IMR-90 (cell line): ENCODE measurements at regions not wholly inside any gene's neighbourhood (a gene's known extent, or its start where the extent isn't known, plus 50 kb on each side); places are given as distances from the start of the nearest gene placed in this dataset.

Experiments
- ATAC-seq: fragments of 200-7000 bp; cut with Tn5 transposase; 2 replicates; pipeline ENCODE4 v1.9.1; 2020; ENCODE audit warnings: low read depth, mild to moderate bottlenecking, moderate library complexity
- BruUV-seq: library from RNA; stranded (reverse); fragments of 400-500 nt; replicated peaks from 2 replicates; lab custom pipeline; 2021; lab: Mats Ljungman, UMichigan
- CTCF ChIA-PET: fragments of 300-600 bp; formaldehyde crosslinking; extraction: SDS; loops from one replicate; lab custom pipeline; 2021; ENCODE audit warnings: antibody characterized with exemption; lab: Yijun Ruan, JAX
- POLR2A ChIA-PET: fragments of 300-600 bp; sonication (Branson Sonifier 250); formaldehyde crosslinking; loops from one replicate; lab custom pipeline; 2022; ENCODE audit warnings: antibody characterized with exemption; ENCODE audit not compliant: unreplicated experiment; lab: Charles Lee
- DNase-seq: peaks from one replicate; pipeline ENCODE4 v3.0.0; 2013
- H2AFZ ChIP-seq: replicated peaks from 2 replicates; pipeline ENCODE3; 2013; ENCODE audit warnings: low read length, mild to moderate bottlenecking; ENCODE audit not compliant: poor library complexity
- H2AK5ac ChIP-seq: 2 replicates; pipeline ENCODE4 v1.6.1; 2013; ENCODE audit warnings: low read depth, low read length, inconsistent platforms
- H2AK9ac ChIP-seq: replicated peaks from 2 replicates; pipeline ENCODE3; 2013; ENCODE audit warnings: mild to moderate bottlenecking, low read depth, low read length, moderate library complexity; ENCODE audit not compliant: poor library complexity
- H2BK120ac ChIP-seq: 2 replicates; pipeline ENCODE4 v1.6.1; 2013; ENCODE audit warnings: low read depth, low read length, inconsistent platforms
- H2BK15ac ChIP-seq: 3 replicates; pipeline ENCODE4 v1.6.1; 2013; ENCODE audit warnings: low read depth, low read length, inconsistent platforms
- H2BK20ac ChIP-seq: 2 replicates; pipeline ENCODE4 v1.6.1; 2013; ENCODE audit warnings: low read depth, mild to moderate bottlenecking, inconsistent platforms, low read length, moderate library complexity
- H2BK5ac ChIP-seq: 2 replicates; pipeline ENCODE4 v1.6.1; 2013; ENCODE audit warnings: mild to moderate bottlenecking, low read depth, low read length, inconsistent platforms; ENCODE audit not compliant: poor library complexity, severe bottlenecking
- H3K14ac ChIP-seq: replicated peaks from 2 replicates; pipeline ENCODE4 v1.6.1; 2013; ENCODE audit warnings: low read depth, low read length, inconsistent platforms
- H3K18ac ChIP-seq: 2 replicates; pipeline ENCODE4 v1.6.1; 2013; ENCODE audit warnings: low read depth, low read length, control low read depth
- H3K23ac ChIP-seq: 2 replicates; pipeline ENCODE4 v1.6.1; 2013; ENCODE audit warnings: low read depth, low read length, inconsistent platforms
- H3K27ac ChIP-seq: 2 replicates; pipeline ENCODE4 v1.5.1; 2013; ENCODE audit warnings: mild to moderate bottlenecking, control low read depth, low read length; ENCODE audit not compliant: insufficient read depth
- H3K27me3 ChIP-seq: 2 replicates; pipeline ENCODE4 v1.6.1; 2013; ENCODE audit warnings: low read length; ENCODE audit not compliant: control insufficient read depth, insufficient read depth
- H3K36me3 ChIP-seq: 2 replicates; pipeline ENCODE4 v1.6.1; 2013; ENCODE audit warnings: low read length, mixed read lengths; ENCODE audit not compliant: control insufficient read depth, insufficient read depth
- H3K4ac ChIP-seq: 2 replicates; pipeline ENCODE4 v1.6.1; 2013; ENCODE audit warnings: low read depth, low read length, inconsistent platforms
- H3K4me1 ChIP-seq: 2 replicates; pipeline ENCODE4 v1.6.1; 2013; ENCODE audit warnings: low read length, mixed read lengths; ENCODE audit not compliant: control insufficient read depth, insufficient read depth
- H3K4me2 ChIP-seq: 2 replicates; pipeline ENCODE4 v1.6.1; 2013; ENCODE audit warnings: low read depth, mild to moderate bottlenecking, control low read depth, low read length, moderate library complexity
- H3K4me3 ChIP-seq: 2 replicates; pipeline ENCODE4 v1.5.1; 2013; ENCODE audit warnings: low read depth, mild to moderate bottlenecking, control low read depth, low read length, moderate library complexity; ENCODE audit not compliant: insufficient read depth
- H3K56ac ChIP-seq: 2 replicates; pipeline ENCODE4 v1.6.1; 2013; ENCODE audit warnings: low read length, inconsistent platforms; ENCODE audit not compliant: insufficient read depth; ENCODE audit errors: extremely low read depth
- H3K79me1 ChIP-seq, 2 experiments: 2 replicates each; pipeline ENCODE4 v1.6.1; 2013; ENCODE audit warnings: low read length in 2 of 2, inconsistent platforms in 1 of 2, low read depth in 1 of 2
- H3K9ac ChIP-seq: 2 replicates; pipeline ENCODE4 v1.6.1; 2013; ENCODE audit warnings: low read depth, low read length, control low read depth
- H3K9me1 ChIP-seq: 2 replicates; pipeline ENCODE4 v1.6.1; 2013; ENCODE audit warnings: low read length, inconsistent platforms; ENCODE audit not compliant: insufficient read depth
- H3K9me3 ChIP-seq: 2 replicates; pipeline ENCODE4 v1.6.1; 2013; ENCODE audit warnings: low read length; ENCODE audit not compliant: control insufficient read depth, insufficient read depth
- H4K20me1 ChIP-seq: 2 replicates; pipeline ENCODE4 v1.6.1; 2013; ENCODE audit warnings: low read length, inconsistent platforms; ENCODE audit not compliant: insufficient read depth
- H4K5ac ChIP-seq: 2 replicates; pipeline ENCODE4 v1.6.1; 2013; ENCODE audit warnings: mild to moderate bottlenecking, low read depth, low read length, control low read depth
- H4K8ac ChIP-seq, 2 experiments: 2 replicates each; pipeline ENCODE4 v1.6.1; 2013; ENCODE audit warnings: low read depth in 2 of 2, low read length in 2 of 2, control low read depth in 1 of 2, inconsistent platforms in 1 of 2
- H4K91ac ChIP-seq: 2 replicates; pipeline ENCODE4 v1.6.1; 2013; ENCODE audit warnings: low read depth, low read length, inconsistent platforms; ENCODE audit not compliant: insufficient read depth
- BHLHE40 ChIP-seq: fragments of 150-350 bp; IDR thresholded peaks from 2 replicates; pipeline ENCODE4 v1.6.1; 2016; ENCODE audit warnings: mild to moderate bottlenecking, low read depth, low read length
- CEBPB ChIP-seq: IDR thresholded peaks from 2 replicates; pipeline ENCODE4 v1.6.1; 2012; ENCODE audit warnings: low read depth, low read length, improper control_type of control experiment
- CTCF ChIP-seq: conservative IDR thresholded peaks from 2 replicates; pipeline ENCODE4 v1.5.1; 2012; ENCODE audit warnings: mild to moderate bottlenecking, low read depth, low read length, improper control_type of control experiment
- FOS ChIP-seq: fragments of 150-350 bp; IDR thresholded peaks from 2 replicates; pipeline ENCODE4 v1.6.1; 2016; ENCODE audit warnings: low read depth, low read length
- MAFK ChIP-seq: IDR thresholded peaks from 2 replicates; pipeline ENCODE4 v1.6.1; 2012; ENCODE audit warnings: low read depth, low read length, improper control_type of control experiment
- MXI1 ChIP-seq: IDR thresholded peaks from 2 replicates; pipeline ENCODE4 v1.6.1; 2012; ENCODE audit warnings: low read depth, mild to moderate bottlenecking, low read length, moderate library complexity, borderline replicate concordance
- RAD21 ChIP-seq: IDR thresholded peaks from 2 replicates; pipeline ENCODE4 v1.6.1; 2012; ENCODE audit warnings: low read length, improper control_type of control experiment
- RCOR1 ChIP-seq: IDR thresholded peaks from 2 replicates; pipeline ENCODE4 v1.6.1; 2012; ENCODE audit warnings: mild to moderate bottlenecking, low read length, improper control_type of control experiment; ENCODE audit not compliant: insufficient replicate concordance
- RFX5 ChIP-seq: IDR thresholded peaks from 2 replicates; pipeline ENCODE4 v1.8.0; 2012; ENCODE audit warnings: low read depth, mild to moderate bottlenecking, low read length, moderate library complexity
- SMC3 ChIP-seq: fragments of 150-350 bp; IDR thresholded peaks from 2 replicates; pipeline ENCODE4 v1.6.1; 2016; ENCODE audit warnings: low read depth, mild to moderate bottlenecking, antibody characterized with exemption, low read length, moderate library complexity
- WGBS, 2 experiments: methylation state at CpG; one replicate each; pipeline versions ENCODE4 v1.1.5 to v1.1.7; 2013; ENCODE audit warnings: missing lambda C conversion rate in 2 of 2; ENCODE audit not compliant: insufficient read length in 1 of 2; ENCODE audit errors: extremely low coverage in 2 of 2; 5-methylcytosine and 5-hydroxymethylcytosine counted together
- dilution Hi-C: fragments of 300-500 bp; cut with HindIII; formaldehyde crosslinking; loops from one replicate; pipeline ENCODE4 v1.14.3; 2018; ENCODE audit warnings: low sequenced_read_pairs; ENCODE audit not compliant: unreplicated experiment
- in situ Hi-C: fragments of 300-500 bp; cut with MboI; formaldehyde crosslinking; loops from 3 replicates; pipeline ENCODE4 v1.14.3; 2019; ENCODE audit warnings: low sequenced_read_pairs, inconsistent platforms, mixed read lengths
- intact Hi-C: fragments of 100-400 bp; cut with micrococcal nuclease; formaldehyde crosslinking; loops from 2 replicates; pipeline ENCODE4 v1.10.0; 2022

DNA sequence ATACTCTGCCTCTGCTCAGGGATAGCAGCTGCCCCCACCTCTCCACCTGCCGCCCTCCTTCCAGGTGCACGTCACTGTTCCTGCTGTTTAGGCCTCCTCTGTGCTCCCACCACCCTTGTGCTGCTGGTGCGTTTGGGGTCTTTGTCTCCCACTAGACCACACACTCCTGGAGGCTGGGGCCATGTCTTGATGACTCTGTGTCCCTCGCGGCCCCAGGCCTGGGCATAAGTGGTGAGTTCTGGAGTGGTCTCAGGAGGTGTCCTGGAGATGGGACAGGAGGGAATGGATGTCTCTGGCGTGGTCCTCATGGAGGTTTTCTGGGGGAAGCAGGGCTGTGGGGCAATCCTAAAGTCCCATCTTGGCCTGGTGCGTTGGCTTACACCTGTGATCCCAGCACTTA, 132.1 kb downstream of the TFCP2L1 start:
- Histone ChIP-seq H2AK9ac (no peak overlapping the region), H2BK5ac (no peak overlapping the region), H2AK5ac (no peak overlapping the region), H3K23ac (no peak overlapping the region), H2BK120ac (no peak overlapping the region), H3K4ac (no peak overlapping the region), H3K9ac (no peak overlapping the region), H3K4me3 (no peak overlapping the region), H4K5ac (no peak overlapping the region), H3K27ac (no peak overlapping the region), H3K4me2 (no peak overlapping the region), H3K14ac (no peak overlapping the region), H3K18ac (no peak overlapping the region), H2AFZ (no peak overlapping the region), H2BK20ac (no peak overlapping the region), H3K9me3 (peaks cover 6% of the 10 kb centered on the region), H4K20me1 (no peaks in the 10 kb centered on the region), H3K27me3 (peaks cover 13% of the 10 kb centered on the region; the same call in 1 of the 2 replicates), H3K9me1 (no peaks in the 10 kb centered on the region), H4K8ac (no peak overlapping the region), H3K4me1 (no peaks in the 10 kb centered on the region), H2BK15ac (no peak overlapping the region), H4K91ac (no peak overlapping the region), H3K36me3 (no peaks in the 10 kb centered on the region), H3K79me1 (no peaks in the 10 kb centered on the region), H3K56ac (no peak overlapping the region)
- TF ChIP-seq BHLHE40 (no peak), RAD21 (no peak), FOS (no peak), RCOR1 (no peak), CTCF (no peak), MXI1 (no peak), CEBPB (no peak), SMC3 (no peak), RFX5 (no peak), MAFK (no peak)
- no peak for DNase-seq
- ATAC-seq: no peak
- intact Hi-C loops: no loop called here
- POLR2A ChIA-PET: no interaction called here
- 100% methylated on average over 1 of the region's 7 CpGs; no CpG with 5 or more reads in 1 of the 2 experiments for WGBS, 2 experiments
- in situ Hi-C loops: no loop called here
- dilution Hi-C loops: no loop called here
- BruUV-seq: no TSS peak
- CTCF ChIA-PET: no interaction called here
